H1 (cell line): ENCODE measurements at regions not wholly inside any gene's neighbourhood (a gene's known extent, or its start where the extent isn't known, plus 50 kb on each side); places are given as distances from the start of the nearest gene placed in this dataset.

Experiments used
- TF ChIP-seq, protein P1 (sequence below): fragments of 300-600 bp; sonication (generic); IDR thresholded peaks from 2 replicates; pipeline ENCODE4 v1.7.1; 2012; ENCODE audit warnings: low read length, moderate library complexity, mild to moderate bottlenecking, inconsistent platforms; ENCODE audit not compliant: insufficient replicate concordance

DNA sequence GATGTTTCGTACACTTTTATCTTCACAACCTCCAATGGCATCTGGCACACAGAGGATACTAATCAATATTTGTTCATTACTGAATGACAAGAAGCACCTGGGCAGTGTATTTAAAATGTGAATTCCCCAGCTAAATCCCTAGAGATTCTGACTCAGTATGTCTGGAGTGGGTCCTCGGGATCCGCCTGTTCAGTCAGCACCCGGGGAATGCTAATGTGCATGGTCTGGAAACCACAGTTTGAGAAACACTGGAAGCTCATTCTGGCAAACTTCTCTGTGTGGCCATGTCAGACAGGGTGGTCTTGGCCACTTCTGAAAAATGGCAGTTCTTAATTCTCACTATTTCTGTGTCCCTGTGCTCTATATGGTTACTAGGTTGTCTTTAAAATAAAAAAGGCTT lies 138.8 kb upstream of the VCX start (continued):
- TF ChIP-seq, protein P1, sequence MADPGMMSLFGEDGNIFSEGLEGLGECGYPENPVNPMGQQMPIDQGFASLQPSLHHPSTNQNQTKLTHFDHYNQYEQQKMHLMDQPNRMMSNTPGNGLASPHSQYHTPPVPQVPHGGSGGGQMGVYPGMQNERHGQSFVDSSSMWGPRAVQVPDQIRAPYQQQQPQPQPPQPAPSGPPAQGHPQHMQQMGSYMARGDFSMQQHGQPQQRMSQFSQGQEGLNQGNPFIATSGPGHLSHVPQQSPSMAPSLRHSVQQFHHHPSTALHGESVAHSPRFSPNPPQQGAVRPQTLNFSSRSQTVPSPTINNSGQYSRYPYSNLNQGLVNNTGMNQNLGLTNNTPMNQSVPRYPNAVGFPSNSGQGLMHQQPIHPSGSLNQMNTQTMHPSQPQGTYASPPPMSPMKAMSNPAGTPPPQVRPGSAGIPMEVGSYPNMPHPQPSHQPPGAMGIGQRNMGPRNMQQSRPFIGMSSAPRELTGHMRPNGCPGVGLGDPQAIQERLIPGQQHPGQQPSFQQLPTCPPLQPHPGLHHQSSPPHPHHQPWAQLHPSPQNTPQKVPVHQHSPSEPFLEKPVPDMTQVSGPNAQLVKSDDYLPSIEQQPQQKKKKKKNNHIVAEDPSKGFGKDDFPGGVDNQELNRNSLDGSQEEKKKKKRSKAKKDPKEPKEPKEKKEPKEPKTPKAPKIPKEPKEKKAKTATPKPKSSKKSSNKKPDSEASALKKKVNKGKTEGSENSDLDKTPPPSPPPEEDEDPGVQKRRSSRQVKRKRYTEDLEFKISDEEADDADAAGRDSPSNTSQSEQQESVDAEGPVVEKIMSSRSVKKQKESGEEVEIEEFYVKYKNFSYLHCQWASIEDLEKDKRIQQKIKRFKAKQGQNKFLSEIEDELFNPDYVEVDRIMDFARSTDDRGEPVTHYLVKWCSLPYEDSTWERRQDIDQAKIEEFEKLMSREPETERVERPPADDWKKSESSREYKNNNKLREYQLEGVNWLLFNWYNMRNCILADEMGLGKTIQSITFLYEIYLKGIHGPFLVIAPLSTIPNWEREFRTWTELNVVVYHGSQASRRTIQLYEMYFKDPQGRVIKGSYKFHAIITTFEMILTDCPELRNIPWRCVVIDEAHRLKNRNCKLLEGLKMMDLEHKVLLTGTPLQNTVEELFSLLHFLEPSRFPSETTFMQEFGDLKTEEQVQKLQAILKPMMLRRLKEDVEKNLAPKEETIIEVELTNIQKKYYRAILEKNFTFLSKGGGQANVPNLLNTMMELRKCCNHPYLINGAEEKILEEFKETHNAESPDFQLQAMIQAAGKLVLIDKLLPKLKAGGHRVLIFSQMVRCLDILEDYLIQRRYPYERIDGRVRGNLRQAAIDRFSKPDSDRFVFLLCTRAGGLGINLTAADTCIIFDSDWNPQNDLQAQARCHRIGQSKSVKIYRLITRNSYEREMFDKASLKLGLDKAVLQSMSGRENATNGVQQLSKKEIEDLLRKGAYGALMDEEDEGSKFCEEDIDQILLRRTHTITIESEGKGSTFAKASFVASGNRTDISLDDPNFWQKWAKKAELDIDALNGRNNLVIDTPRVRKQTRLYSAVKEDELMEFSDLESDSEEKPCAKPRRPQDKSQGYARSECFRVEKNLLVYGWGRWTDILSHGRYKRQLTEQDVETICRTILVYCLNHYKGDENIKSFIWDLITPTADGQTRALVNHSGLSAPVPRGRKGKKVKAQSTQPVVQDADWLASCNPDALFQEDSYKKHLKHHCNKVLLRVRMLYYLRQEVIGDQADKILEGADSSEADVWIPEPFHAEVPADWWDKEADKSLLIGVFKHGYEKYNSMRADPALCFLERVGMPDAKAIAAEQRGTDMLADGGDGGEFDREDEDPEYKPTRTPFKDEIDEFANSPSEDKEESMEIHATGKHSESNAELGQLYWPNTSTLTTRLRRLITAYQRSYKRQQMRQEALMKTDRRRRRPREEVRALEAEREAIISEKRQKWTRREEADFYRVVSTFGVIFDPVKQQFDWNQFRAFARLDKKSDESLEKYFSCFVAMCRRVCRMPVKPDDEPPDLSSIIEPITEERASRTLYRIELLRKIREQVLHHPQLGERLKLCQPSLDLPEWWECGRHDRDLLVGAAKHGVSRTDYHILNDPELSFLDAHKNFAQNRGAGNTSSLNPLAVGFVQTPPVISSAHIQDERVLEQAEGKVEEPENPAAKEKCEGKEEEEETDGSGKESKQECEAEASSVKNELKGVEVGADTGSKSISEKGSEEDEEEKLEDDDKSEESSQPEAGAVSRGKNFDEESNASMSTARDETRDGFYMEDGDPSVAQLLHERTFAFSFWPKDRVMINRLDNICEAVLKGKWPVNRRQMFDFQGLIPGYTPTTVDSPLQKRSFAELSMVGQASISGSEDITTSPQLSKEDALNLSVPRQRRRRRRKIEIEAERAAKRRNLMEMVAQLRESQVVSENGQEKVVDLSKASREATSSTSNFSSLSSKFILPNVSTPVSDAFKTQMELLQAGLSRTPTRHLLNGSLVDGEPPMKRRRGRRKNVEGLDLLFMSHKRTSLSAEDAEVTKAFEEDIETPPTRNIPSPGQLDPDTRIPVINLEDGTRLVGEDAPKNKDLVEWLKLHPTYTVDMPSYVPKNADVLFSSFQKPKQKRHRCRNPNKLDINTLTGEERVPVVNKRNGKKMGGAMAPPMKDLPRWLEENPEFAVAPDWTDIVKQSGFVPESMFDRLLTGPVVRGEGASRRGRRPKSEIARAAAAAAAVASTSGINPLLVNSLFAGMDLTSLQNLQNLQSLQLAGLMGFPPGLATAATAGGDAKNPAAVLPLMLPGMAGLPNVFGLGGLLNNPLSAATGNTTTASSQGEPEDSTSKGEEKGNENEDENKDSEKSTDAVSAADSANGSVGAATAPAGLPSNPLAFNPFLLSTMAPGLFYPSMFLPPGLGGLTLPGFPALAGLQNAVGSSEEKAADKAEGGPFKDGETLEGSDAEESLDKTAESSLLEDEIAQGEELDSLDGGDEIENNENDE, result no peak
